Smooth muscle cell (in vitro differentiated cells): ENCODE measurements at regions not wholly inside any gene's neighbourhood (a gene's known extent, or its start where the extent isn't known, plus 50 kb on each side); places are given as distances from the start of the nearest gene placed in this dataset.

Experiments
- DNase-seq: peaks from one replicate; lab custom pipeline; 2025; ENCODE audit not compliant: unreplicated experiment; lab: John Stamatoyannopoulos, UW
- H2AFZ ChIP-seq: fragments of 200-600 bp; sonication (generic); 2 replicates; pipeline ENCODE4 v1.6.0; 2016; ENCODE audit warnings: antibody characterized with exemption, low read depth, mild to moderate bottlenecking
- H3F3A ChIP-seq: fragments of 200-600 bp; sonication (generic); 2 replicates; pipeline ENCODE4 v1.6.0; 2017; ENCODE audit warnings: antibody characterized with exemption, low read depth
- H3K27ac ChIP-seq: fragments of 200-600 bp; sonication (generic); 2 replicates; pipeline ENCODE4 v1.5.1; 2016; ENCODE audit warnings: low read depth, mild to moderate bottlenecking
- H3K27me3 ChIP-seq: fragments of 200-600 bp; sonication (generic); 2 replicates; pipeline ENCODE4 v1.6.1; 2016; ENCODE audit warnings: low read depth, mild to moderate bottlenecking
- H3K36me3 ChIP-seq: fragments of 200-600 bp; sonication (generic); 2 replicates; pipeline ENCODE4 v1.5.1; 2016; ENCODE audit warnings: low read depth
- H3K4me1 ChIP-seq: fragments of 200-600 bp; sonication (generic); 2 replicates; pipeline ENCODE4 v1.5.1; 2016; ENCODE audit warnings: low read depth
- H3K4me2 ChIP-seq: fragments of 200-600 bp; sonication (generic); 2 replicates; pipeline ENCODE4 v1.6.0; 2016; ENCODE audit warnings: mild to moderate bottlenecking
- H3K4me3 ChIP-seq: fragments of 200-600 bp; sonication (generic); 2 replicates; pipeline ENCODE4 v1.5.1; 2016; ENCODE audit warnings: mild to moderate bottlenecking
- H3K79me2 ChIP-seq: fragments of 200-600 bp; sonication (generic); 2 replicates; pipeline ENCODE4 v1.6.0; 2016; ENCODE audit warnings: low read depth, mild to moderate bottlenecking
- H3K9ac ChIP-seq: fragments of 200-600 bp; sonication (generic); 2 replicates; pipeline ENCODE4 v1.6.0; 2016; ENCODE audit warnings: low read depth
- H3K9me3 ChIP-seq: fragments of 200-600 bp; sonication (generic); replicated peaks from 2 replicates; pipeline ENCODE4 v1.5.1; 2016; ENCODE audit warnings: low read depth
- H4K20me1 ChIP-seq: fragments of 200-600 bp; sonication (generic); 2 replicates; pipeline ENCODE4 v1.6.0; 2016; ENCODE audit warnings: low read depth
- WGBS: methylation state at CpG from one replicate; pipeline ENCODE4 v1.1.7; 2016; ENCODE audit warnings: low lambda C conversion rate; 5-methylcytosine and 5-hydroxymethylcytosine counted together
- TF ChIP-seq, protein P1 (sequence below): fragments of 200-600 bp; sonication (generic); IDR thresholded peaks from 2 replicates; pipeline ENCODE4 v1.5.1; 2017; ENCODE audit warnings: borderline replicate concordance, mild to moderate bottlenecking, antibody characterized with exemption; ENCODE audit not compliant: insufficient read depth, poor library complexity, severe bottlenecking

DNA sequence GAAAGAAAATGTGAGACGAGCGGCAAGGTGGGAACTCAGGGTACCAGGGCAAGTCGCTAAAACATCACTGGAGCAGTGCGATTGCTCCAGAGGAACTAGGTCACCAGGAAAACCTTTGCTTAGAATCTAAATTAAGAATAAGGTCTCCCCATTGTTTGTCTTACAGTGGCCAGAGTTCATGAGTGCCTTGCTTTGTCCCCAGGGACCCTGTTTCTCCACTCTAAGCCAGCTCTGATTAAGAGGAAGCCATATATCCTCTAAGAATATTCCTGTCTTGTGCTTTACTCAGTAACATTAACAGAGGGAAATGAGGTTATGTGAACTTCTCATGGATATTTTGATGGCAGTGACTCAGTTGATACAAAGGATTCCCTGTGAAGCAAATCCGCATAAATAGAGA, 305.8 kb downstream of the CD83 start:
- no peaks in the 10 kb centered on the region for H4K20me1 ChIP-seq
- no peak overlapping the region for H2AFZ ChIP-seq
- WGBS: over 99% methylated on average over 5 of the region's 5 CpGs
- H3F3A ChIP-seq: no peaks in the 10 kb centered on the region
- no peak overlapping the region for H3K9ac ChIP-seq
- H3K4me2 ChIP-seq: no peak overlapping the region
- no peaks in the 10 kb centered on the region for H3K36me3 ChIP-seq
- H3K4me1 ChIP-seq: no peaks in the 10 kb centered on the region
- no peaks in the 10 kb centered on the region for H3K27me3 ChIP-seq
- no peak overlapping the region for H3K27ac ChIP-seq
- no peaks in the 10 kb centered on the region for H3K79me2 ChIP-seq
- TF ChIP-seq, protein P1, sequence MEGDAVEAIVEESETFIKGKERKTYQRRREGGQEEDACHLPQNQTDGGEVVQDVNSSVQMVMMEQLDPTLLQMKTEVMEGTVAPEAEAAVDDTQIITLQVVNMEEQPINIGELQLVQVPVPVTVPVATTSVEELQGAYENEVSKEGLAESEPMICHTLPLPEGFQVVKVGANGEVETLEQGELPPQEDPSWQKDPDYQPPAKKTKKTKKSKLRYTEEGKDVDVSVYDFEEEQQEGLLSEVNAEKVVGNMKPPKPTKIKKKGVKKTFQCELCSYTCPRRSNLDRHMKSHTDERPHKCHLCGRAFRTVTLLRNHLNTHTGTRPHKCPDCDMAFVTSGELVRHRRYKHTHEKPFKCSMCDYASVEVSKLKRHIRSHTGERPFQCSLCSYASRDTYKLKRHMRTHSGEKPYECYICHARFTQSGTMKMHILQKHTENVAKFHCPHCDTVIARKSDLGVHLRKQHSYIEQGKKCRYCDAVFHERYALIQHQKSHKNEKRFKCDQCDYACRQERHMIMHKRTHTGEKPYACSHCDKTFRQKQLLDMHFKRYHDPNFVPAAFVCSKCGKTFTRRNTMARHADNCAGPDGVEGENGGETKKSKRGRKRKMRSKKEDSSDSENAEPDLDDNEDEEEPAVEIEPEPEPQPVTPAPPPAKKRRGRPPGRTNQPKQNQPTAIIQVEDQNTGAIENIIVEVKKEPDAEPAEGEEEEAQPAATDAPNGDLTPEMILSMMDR: no peak
- no peaks in the 10 kb centered on the region for H3K9me3 ChIP-seq
- H3K4me3 ChIP-seq: no peak overlapping the region
- DNase-seq: no peak

DNA sequence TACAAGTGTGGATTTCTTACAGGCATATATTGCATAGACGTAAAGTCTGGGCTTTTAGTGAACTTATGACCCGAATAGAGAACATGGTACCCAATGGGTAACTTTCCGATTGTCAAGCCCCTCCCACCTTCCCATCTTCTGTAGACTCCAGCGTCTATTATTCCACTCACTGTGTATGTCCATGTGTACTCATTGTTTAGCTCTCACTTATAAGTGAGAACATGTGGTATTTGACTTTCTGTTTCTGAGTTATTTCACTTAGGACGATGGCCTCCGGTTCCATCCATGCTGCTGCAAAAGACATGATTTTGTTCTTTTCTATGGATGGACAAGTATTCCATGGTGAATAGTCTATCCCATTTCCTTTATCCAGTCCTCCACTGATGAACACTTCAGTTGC, 306.4 kb downstream of the CD83 start:
- Histone ChIP-seq H3K27me3 (no peaks in the 10 kb centered on the region), H3K9ac (no peak overlapping the region), H3K27ac (no peak overlapping the region), H3K4me2 (no peak overlapping the region), H4K20me1 (no peaks in the 10 kb centered on the region), H2AFZ (no peak overlapping the region), H3K4me1 (no peaks in the 10 kb centered on the region), H3K4me3 (no peak overlapping the region), H3F3A (no peaks in the 10 kb centered on the region), H3K79me2 (no peaks in the 10 kb centered on the region), H3K9me3 (no peaks in the 10 kb centered on the region), H3K36me3 (no peaks in the 10 kb centered on the region)
- WGBS: 96% methylated on average over 6 of the region's 6 CpGs
- no peak for DNase-seq
- TF ChIP-seq, protein P1: no peak

DNA sequence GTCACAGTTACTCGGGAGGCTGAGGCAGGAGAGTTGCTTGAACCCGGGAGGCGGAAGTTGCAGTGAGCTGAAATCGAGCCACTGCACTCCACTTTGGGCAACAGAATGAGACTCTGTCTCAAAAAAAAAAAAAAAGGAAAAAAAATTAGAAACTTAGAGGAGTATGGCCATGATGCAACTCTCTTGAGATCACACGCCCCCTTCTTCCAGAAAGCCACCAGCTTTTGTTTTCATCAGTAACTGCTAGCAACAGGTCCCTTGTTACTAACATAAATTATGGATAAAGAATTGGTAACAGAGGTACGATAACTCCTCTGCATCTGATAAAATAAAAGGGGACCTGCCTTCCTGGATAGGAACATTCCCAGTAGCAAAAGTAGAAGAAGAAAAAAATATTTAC, 308.2 kb downstream of the CD83 start:
- no peaks in the 10 kb centered on the region for H4K20me1 ChIP-seq
- H3F3A ChIP-seq: no peaks in the 10 kb centered on the region
- no peak for DNase-seq
- H3K27ac ChIP-seq: no peak overlapping the region
- TF ChIP-seq, protein P1: no peak
- H3K9me3 ChIP-seq: no peaks in the 10 kb centered on the region
- H3K9ac ChIP-seq: no peak overlapping the region
- H3K4me3 ChIP-seq: no peak overlapping the region
- no peaks in the 10 kb centered on the region for H3K27me3 ChIP-seq
- 94% methylated on average over 6 of the region's 6 CpGs for WGBS
- H2AFZ ChIP-seq: no peak overlapping the region
- no peak overlapping the region for H3K4me2 ChIP-seq
- H3K79me2 ChIP-seq: no peaks in the 10 kb centered on the region
- no peaks in the 10 kb centered on the region for H3K36me3 ChIP-seq
- H3K4me1 ChIP-seq: no peaks in the 10 kb centered on the region

DNA sequence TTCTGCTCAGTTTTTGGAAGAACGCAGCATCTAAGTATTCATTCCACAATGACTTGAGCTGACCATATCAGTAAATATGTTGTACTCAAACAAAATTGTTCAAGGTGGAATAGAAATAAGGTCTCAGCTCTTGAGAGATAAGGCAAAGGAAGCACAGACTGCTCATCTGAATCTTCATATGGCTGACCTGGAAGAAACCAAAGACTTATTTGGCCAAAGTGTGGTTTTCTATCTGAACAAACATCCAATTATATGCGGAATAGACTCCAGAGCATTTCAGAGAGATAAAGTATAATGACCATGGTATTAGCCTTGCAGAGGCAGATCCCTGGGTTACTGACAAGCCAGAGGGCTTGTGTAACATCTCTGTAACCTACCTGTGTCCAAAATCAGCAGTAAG, 308.7 kb downstream of the CD83 start:
- H3F3A ChIP-seq: no peaks in the 10 kb centered on the region
- no peaks in the 10 kb centered on the region for H4K20me1 ChIP-seq
- H3K27ac ChIP-seq: no peak overlapping the region
- no peak overlapping the region for H3K4me3 ChIP-seq
- 92% methylated on average over 2 of the region's 2 CpGs for WGBS
- H3K4me1 ChIP-seq: no peaks in the 10 kb centered on the region
- no peak overlapping the region for H3K9ac ChIP-seq
- no peaks in the 10 kb centered on the region for H3K36me3 ChIP-seq
- H2AFZ ChIP-seq: no peak overlapping the region
- H3K9me3 ChIP-seq: no peaks in the 10 kb centered on the region
- no peaks in the 10 kb centered on the region for H3K79me2 ChIP-seq
- no peak overlapping the region for H3K4me2 ChIP-seq
- no peak for DNase-seq
- H3K27me3 ChIP-seq: peaks cover under 1% of the 10 kb centered on the region
- TF ChIP-seq, protein P1: no peak
